KMS-11 (cell line): ENCODE measurements at regions not wholly inside any gene's neighbourhood (a gene's known extent, or its start where the extent isn't known, plus 50 kb on each side); places are given as distances from the start of the nearest gene placed in this dataset.
"Not testable (repeated sequence)": the region's sequence is repeated elsewhere in the genome, so short reads cannot be mapped to it uniquely, and the experiment has no call there.

Experiments used
- H2AFZ ChIP-seq: fragments of 200-600 bp; sonication (generic); 2 replicates; pipeline ENCODE4 v1.6.1; 2016; ENCODE audit warnings: antibody characterized with exemption, mixed run types, low read depth
- H3K27ac ChIP-seq: fragments of 200-600 bp; sonication (generic); 2 replicates; pipeline ENCODE4 v1.6.1; 2016; ENCODE audit warnings: mild to moderate bottlenecking, mixed run types
- H3K27me3 ChIP-seq: fragments of 200-600 bp; sonication (generic); 2 replicates; pipeline ENCODE4 v1.6.1; 2017; ENCODE audit warnings: mild to moderate bottlenecking, low read depth, mixed run types, moderate library complexity; ENCODE audit not compliant: insufficient read depth
- H3K36me3 ChIP-seq: fragments of 200-600 bp; sonication (generic); 2 replicates; pipeline ENCODE4 v1.6.1; 2017; ENCODE audit warnings: mild to moderate bottlenecking, mixed run types; ENCODE audit not compliant: insufficient read depth
- H3K4me1 ChIP-seq: fragments of 200-600 bp; sonication (generic); 2 replicates; pipeline ENCODE4 v1.6.1; 2016; ENCODE audit warnings: mild to moderate bottlenecking, low read depth, mixed run types; ENCODE audit not compliant: poor library complexity, severe bottlenecking
- H3K4me2 ChIP-seq: fragments of 200-600 bp; sonication (generic); 2 replicates; pipeline ENCODE4 v1.7.0; 2016; ENCODE audit warnings: mild to moderate bottlenecking, mixed run types
- H3K4me3 ChIP-seq: fragments of 200-600 bp; sonication (generic); IDR thresholded peaks from 2 replicates; pipeline ENCODE4 v1.6.1; 2017; ENCODE audit warnings: low read depth, low read length, mixed read lengths; ENCODE audit not compliant: insufficient read depth
- H3K79me2 ChIP-seq: fragments of 200-600 bp; sonication (generic); 2 replicates; pipeline ENCODE4 v1.6.1; 2016; ENCODE audit warnings: low read depth, mixed run types; ENCODE audit not compliant: insufficient read depth
- H3K9ac ChIP-seq: fragments of 200-600 bp; sonication (generic); 2 replicates; pipeline ENCODE4 v1.6.1; 2016; ENCODE audit warnings: mild to moderate bottlenecking, mixed run types
- H4K20me1 ChIP-seq: fragments of 200-600 bp; sonication (generic); 2 replicates; pipeline ENCODE4 v1.6.1; 2016; ENCODE audit warnings: mild to moderate bottlenecking, mixed run types; ENCODE audit not compliant: insufficient read depth
- CTCF ChIP-seq: fragments of 200-600 bp; sonication (generic); conservative IDR thresholded peaks from 2 replicates; pipeline ENCODE4 v1.6.1; 2017; ENCODE audit warnings: low read depth, mild to moderate bottlenecking, antibody characterized with exemption, low read length, moderate library complexity, mixed read lengths

- no peak overlapping the region for H3K4me3 ChIP-seq
- TF ChIP-seq CTCF: no peak
- no peaks in the 10 kb centered on the region for H3K79me2 ChIP-seq
- H3K4me2 ChIP-seq: no peak overlapping the region
- H3K9ac ChIP-seq: no peak overlapping the region
- H3K36me3 ChIP-seq: no peaks in the 10 kb centered on the region
- no peaks in the 10 kb centered on the region for H3K4me1 ChIP-seq
- no peaks in the 10 kb centered on the region for H3K27me3 ChIP-seq
- no peak overlapping the region for H3K27ac ChIP-seq
- H4K20me1 ChIP-seq: no peaks in the 10 kb centered on the region
- H2AFZ ChIP-seq: no peak overlapping the region
Observed at GRCh38 chr5:40134883-40135520, 544.7 kb upstream of the PTGER4 start.

GRCh38 chr5:40124367-40124766 lies 555.3 kb upstream of the PTGER4 start:
- H3K27me3 ChIP-seq: no peaks in the 10 kb centered on the region
- no peaks in the 10 kb centered on the region for H3K36me3 ChIP-seq
- no peaks in the 10 kb centered on the region for H3K79me2 ChIP-seq
- H2AFZ ChIP-seq: no peak overlapping the region
- H3K4me1 ChIP-seq: no peaks in the 10 kb centered on the region
- H3K4me2 ChIP-seq: no peak overlapping the region
- H4K20me1 ChIP-seq: no peaks in the 10 kb centered on the region
- no peak overlapping the region for H3K4me3 ChIP-seq
- H3K27ac ChIP-seq: no peak overlapping the region
- no peak overlapping the region for H3K9ac ChIP-seq
- no peak for TF ChIP-seq CTCF

- H3K4me1 ChIP-seq: no peaks in the 10 kb centered on the region
- no peak overlapping the region for H3K9ac ChIP-seq
- no peak overlapping the region for H3K4me2 ChIP-seq
- no peak overlapping the region for H3K4me3 ChIP-seq
- no peak overlapping the region for H2AFZ ChIP-seq
- H3K79me2 ChIP-seq: no peaks in the 10 kb centered on the region
- no peaks in the 10 kb centered on the region for H3K36me3 ChIP-seq
- no peaks in the 10 kb centered on the region for H4K20me1 ChIP-seq
- no peak for TF ChIP-seq CTCF
- no peak overlapping the region for H3K27ac ChIP-seq
- no peaks in the 10 kb centered on the region for H3K27me3 ChIP-seq
Observed at GRCh38 chr5:40121236-40121635, 558.5 kb upstream of the PTGER4 start.

GRCh38 chr5:40112875-40113274 lies 566.8 kb upstream of the PTGER4 start:
- H3K27me3 ChIP-seq: no peaks in the 10 kb centered on the region
- no peaks in the 10 kb centered on the region for H3K36me3 ChIP-seq
- no peak overlapping the region for H3K4me2 ChIP-seq
- H3K27ac ChIP-seq: no peak overlapping the region
- no peak overlapping the region for H2AFZ ChIP-seq
- no peak for TF ChIP-seq CTCF
- no peaks in the 10 kb centered on the region for H3K79me2 ChIP-seq
- no peaks in the 10 kb centered on the region for H4K20me1 ChIP-seq
- H3K4me1 ChIP-seq: no peaks in the 10 kb centered on the region
- H3K4me3 ChIP-seq: no peak overlapping the region
- H3K9ac ChIP-seq: no peak overlapping the region

GRCh38 chr5:40111036-40111435 lies 568.7 kb upstream of the PTGER4 start:
- H4K20me1 ChIP-seq, H3K9ac ChIP-seq, H3K27me3 ChIP-seq, H2AFZ ChIP-seq, H3K4me2 ChIP-seq, H3K4me1 ChIP-seq, H3K27ac ChIP-seq, H3K4me3 ChIP-seq, H3K36me3 ChIP-seq, H3K79me2 ChIP-seq: not testable (repeated sequence)

- H3K4me2 ChIP-seq: not testable (repeated sequence)
Observed at GRCh38 chr5:40108764-40109390, 570.8 kb upstream of the PTGER4 start.

GRCh38 chr5:40107786-40108185 lies 571.9 kb upstream of the PTGER4 start:
- not testable (repeated sequence) for H3K36me3 ChIP-seq, H3K27me3 ChIP-seq, H3K9ac ChIP-seq, H3K4me2 ChIP-seq, H3K79me2 ChIP-seq, H3K4me1 ChIP-seq, H3K27ac ChIP-seq, H4K20me1 ChIP-seq, H2AFZ ChIP-seq, H3K4me3 ChIP-seq

More at GRCh38 chr5:40108764-40109390, 570.8 kb upstream of the PTGER4 start:
- H3K4me3 ChIP-seq, H3K79me2 ChIP-seq, H3K4me1 ChIP-seq, H2AFZ ChIP-seq, H3K36me3 ChIP-seq, H4K20me1 ChIP-seq, H3K9ac ChIP-seq, H3K27me3 ChIP-seq, H3K27ac ChIP-seq: not testable (repeated sequence)
